WTC11 (cell line): ENCODE measurements at regions not wholly inside any gene's neighbourhood (a gene's known extent, or its start where the extent isn't known, plus 50 kb on each side); places are given as distances from the start of the nearest gene placed in this dataset.

Source experiments
- FOXP1 ChIP-seq: sonication (generic); formaldehyde crosslinking; IDR thresholded peaks from 2 replicates; pipeline ENCODE4 v1.8.0; 2022; ENCODE audit warnings: missing genetic modification reagents, mild to moderate bottlenecking, moderate library complexity, borderline replicate concordance
- MYBL2 ChIP-seq: sonication (generic); formaldehyde crosslinking; IDR thresholded peaks from 2 replicates; pipeline ENCODE4 v1.8.1; 2023; ENCODE audit warnings: mild to moderate bottlenecking, moderate library complexity, missing genetic modification reagents
- NR3C1 ChIP-seq: sonication (generic); formaldehyde crosslinking; conservative IDR thresholded peaks from 2 replicates; pipeline ENCODE4 v1.8.1; 2023; ENCODE audit warnings: low read depth, mild to moderate bottlenecking, missing genetic modification reagents
- PRRX2 ChIP-seq: fragments of 250-450 bp; sonication (Bioruptor Pico); IDR thresholded peaks from 2 replicates; pipeline ENCODE4 v1.8.0; 2021; ENCODE audit warnings: mild to moderate bottlenecking
- SP1 ChIP-seq: sonication (generic); formaldehyde crosslinking; conservative IDR thresholded peaks from 2 replicates; pipeline ENCODE4 v1.8.1; 2022; ENCODE audit warnings: missing genetic modification reagents
- TF ChIP-seq, protein P1 (sequence below): sonication (generic); formaldehyde crosslinking; IDR thresholded peaks from 2 replicates; pipeline ENCODE4 v1.8.1; 2023; ENCODE audit warnings: mild to moderate bottlenecking, missing genetic modification reagents, moderate library complexity
- TF ChIP-seq, protein P2 (sequence below): sonication (generic); formaldehyde crosslinking; IDR thresholded peaks from 2 replicates; pipeline ENCODE4 v1.8.0; 2022; ENCODE audit warnings: mild to moderate bottlenecking, missing genetic modification reagents
- TF ChIP-seq, protein P3 (sequence below): sonication (generic); formaldehyde crosslinking; IDR thresholded peaks from 2 replicates; pipeline ENCODE4 v1.8.0; 2022; ENCODE audit warnings: mild to moderate bottlenecking, missing genetic modification reagents
- TF ChIP-seq, protein P4 (sequence below): fragments of 200-600 bp; IDR thresholded peaks from 2 replicates; pipeline ENCODE4 v1.8.0; 2022; ENCODE audit warnings: antibody characterized with exemption
- TF ChIP-seq, protein P5 (sequence below): sonication (generic); formaldehyde crosslinking; IDR thresholded peaks from 2 replicates; pipeline ENCODE4 v1.8.0; 2022; ENCODE audit warnings: mild to moderate bottlenecking, missing genetic modification reagents
- TF ChIP-seq, protein P6 (sequence below): sonication (generic); formaldehyde crosslinking; IDR thresholded peaks from 2 replicates; pipeline ENCODE4 v1.8.1; 2022; ENCODE audit warnings: low read depth, mild to moderate bottlenecking, moderate library complexity, missing genetic modification reagents, borderline replicate concordance
- TF ChIP-seq, protein P7 (sequence below): sonication (generic); formaldehyde crosslinking; IDR thresholded peaks from 2 replicates; pipeline ENCODE4 v1.8.1; 2022; ENCODE audit warnings: mild to moderate bottlenecking, missing genetic modification reagents, moderate library complexity, borderline replicate concordance
- TF ChIP-seq, protein P8 (sequence below): sonication (generic); formaldehyde crosslinking; IDR thresholded peaks from 2 replicates; pipeline ENCODE4 v1.8.1; 2022; ENCODE audit warnings: low read depth, missing genetic modification reagents, borderline replicate concordance
- TF ChIP-seq, protein P9 (sequence below): sonication (generic); formaldehyde crosslinking; IDR thresholded peaks from 2 replicates; pipeline ENCODE4 v1.8.1; 2023; ENCODE audit warnings: mild to moderate bottlenecking, missing genetic modification reagents

DNA sequence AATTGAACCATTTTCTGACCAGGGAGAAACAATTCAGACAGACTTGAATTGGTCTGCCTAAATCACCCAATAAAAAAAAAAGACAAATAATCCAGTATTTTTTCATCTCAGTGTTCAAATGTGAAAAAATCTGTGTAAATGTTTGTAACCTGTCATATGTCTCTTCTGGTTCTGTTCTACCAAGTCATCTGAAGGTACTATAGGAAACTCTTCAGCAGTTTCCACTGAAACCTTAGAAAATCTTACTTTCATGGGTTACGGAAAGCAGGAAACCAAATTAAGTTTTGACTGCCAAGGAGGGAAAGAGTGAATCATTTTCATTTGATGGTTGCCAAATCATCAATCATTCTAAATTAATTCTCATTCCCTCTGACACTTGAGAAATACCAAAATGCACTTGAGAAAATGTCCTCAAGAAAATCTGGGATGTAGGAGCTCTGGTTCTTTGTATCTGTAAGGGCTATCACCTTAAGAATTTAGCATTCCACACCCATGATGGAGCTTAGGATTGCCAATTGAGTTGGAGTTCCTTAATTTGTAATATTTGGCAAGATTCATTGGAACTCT is 278.2 kb upstream of the KCNH8 start:
- TF ChIP-seq, protein P1, sequence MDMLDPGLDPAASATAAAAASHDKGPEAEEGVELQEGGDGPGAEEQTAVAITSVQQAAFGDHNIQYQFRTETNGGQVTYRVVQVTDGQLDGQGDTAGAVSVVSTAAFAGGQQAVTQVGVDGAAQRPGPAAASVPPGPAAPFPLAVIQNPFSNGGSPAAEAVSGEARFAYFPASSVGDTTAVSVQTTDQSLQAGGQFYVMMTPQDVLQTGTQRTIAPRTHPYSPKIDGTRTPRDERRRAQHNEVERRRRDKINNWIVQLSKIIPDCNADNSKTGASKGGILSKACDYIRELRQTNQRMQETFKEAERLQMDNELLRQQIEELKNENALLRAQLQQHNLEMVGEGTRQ = no peak
- TF ChIP-seq, protein P2, sequence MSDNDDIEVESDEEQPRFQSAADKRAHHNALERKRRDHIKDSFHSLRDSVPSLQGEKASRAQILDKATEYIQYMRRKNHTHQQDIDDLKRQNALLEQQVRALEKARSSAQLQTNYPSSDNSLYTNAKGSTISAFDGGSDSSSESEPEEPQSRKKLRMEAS (CRISPR knock-in tag) = no peak
- TF ChIP-seq SP1 (CRISPR knock-in tag) (no peak), MYBL2 (CRISPR knock-in tag) (no peak), PRRX2 (CRISPR knock-in tag) (no peak), NR3C1 (no peak), FOXP1 (no peak)
- TF ChIP-seq, protein P3, sequence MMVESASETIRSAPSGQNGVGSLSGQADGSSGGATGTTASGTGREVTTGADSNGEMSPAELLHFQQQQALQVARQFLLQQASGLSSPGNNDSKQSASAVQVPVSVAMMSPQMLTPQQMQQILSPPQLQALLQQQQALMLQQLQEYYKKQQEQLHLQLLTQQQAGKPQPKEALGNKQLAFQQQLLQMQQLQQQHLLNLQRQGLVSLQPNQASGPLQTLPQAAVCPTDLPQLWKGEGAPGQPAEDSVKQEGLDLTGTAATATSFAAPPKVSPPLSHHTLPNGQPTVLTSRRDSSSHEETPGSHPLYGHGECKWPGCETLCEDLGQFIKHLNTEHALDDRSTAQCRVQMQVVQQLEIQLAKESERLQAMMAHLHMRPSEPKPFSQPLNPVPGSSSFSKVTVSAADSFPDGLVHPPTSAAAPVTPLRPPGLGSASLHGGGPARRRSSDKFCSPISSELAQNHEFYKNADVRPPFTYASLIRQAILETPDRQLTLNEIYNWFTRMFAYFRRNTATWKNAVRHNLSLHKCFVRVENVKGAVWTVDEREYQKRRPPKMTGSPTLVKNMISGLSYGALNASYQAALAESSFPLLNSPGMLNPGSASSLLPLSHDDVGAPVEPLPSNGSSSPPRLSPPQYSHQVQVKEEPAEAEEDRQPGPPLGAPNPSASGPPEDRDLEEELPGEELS (CRISPR knock-in tag) = no peak
- TF ChIP-seq, protein P4, sequence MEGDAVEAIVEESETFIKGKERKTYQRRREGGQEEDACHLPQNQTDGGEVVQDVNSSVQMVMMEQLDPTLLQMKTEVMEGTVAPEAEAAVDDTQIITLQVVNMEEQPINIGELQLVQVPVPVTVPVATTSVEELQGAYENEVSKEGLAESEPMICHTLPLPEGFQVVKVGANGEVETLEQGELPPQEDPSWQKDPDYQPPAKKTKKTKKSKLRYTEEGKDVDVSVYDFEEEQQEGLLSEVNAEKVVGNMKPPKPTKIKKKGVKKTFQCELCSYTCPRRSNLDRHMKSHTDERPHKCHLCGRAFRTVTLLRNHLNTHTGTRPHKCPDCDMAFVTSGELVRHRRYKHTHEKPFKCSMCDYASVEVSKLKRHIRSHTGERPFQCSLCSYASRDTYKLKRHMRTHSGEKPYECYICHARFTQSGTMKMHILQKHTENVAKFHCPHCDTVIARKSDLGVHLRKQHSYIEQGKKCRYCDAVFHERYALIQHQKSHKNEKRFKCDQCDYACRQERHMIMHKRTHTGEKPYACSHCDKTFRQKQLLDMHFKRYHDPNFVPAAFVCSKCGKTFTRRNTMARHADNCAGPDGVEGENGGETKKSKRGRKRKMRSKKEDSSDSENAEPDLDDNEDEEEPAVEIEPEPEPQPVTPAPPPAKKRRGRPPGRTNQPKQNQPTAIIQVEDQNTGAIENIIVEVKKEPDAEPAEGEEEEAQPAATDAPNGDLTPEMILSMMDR = no peak
- TF ChIP-seq, protein P5, sequence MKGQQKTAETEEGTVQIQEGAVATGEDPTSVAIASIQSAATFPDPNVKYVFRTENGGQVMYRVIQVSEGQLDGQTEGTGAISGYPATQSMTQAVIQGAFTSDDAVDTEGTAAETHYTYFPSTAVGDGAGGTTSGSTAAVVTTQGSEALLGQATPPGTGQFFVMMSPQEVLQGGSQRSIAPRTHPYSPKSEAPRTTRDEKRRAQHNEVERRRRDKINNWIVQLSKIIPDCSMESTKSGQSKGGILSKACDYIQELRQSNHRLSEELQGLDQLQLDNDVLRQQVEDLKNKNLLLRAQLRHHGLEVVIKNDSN (CRISPR knock-in tag) = no peak
- TF ChIP-seq, protein P6, sequence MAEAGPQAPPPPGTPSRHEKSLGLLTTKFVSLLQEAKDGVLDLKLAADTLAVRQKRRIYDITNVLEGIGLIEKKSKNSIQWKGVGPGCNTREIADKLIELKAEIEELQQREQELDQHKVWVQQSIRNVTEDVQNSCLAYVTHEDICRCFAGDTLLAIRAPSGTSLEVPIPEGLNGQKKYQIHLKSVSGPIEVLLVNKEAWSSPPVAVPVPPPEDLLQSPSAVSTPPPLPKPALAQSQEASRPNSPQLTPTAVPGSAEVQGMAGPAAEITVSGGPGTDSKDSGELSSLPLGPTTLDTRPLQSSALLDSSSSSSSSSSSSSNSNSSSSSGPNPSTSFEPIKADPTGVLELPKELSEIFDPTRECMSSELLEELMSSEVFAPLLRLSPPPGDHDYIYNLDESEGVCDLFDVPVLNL = no peak
- TF ChIP-seq, protein P7, sequence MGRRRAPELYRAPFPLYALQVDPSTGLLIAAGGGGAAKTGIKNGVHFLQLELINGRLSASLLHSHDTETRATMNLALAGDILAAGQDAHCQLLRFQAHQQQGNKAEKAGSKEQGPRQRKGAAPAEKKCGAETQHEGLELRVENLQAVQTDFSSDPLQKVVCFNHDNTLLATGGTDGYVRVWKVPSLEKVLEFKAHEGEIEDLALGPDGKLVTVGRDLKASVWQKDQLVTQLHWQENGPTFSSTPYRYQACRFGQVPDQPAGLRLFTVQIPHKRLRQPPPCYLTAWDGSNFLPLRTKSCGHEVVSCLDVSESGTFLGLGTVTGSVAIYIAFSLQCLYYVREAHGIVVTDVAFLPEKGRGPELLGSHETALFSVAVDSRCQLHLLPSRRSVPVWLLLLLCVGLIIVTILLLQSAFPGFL = no peak
- TF ChIP-seq, protein P8, sequence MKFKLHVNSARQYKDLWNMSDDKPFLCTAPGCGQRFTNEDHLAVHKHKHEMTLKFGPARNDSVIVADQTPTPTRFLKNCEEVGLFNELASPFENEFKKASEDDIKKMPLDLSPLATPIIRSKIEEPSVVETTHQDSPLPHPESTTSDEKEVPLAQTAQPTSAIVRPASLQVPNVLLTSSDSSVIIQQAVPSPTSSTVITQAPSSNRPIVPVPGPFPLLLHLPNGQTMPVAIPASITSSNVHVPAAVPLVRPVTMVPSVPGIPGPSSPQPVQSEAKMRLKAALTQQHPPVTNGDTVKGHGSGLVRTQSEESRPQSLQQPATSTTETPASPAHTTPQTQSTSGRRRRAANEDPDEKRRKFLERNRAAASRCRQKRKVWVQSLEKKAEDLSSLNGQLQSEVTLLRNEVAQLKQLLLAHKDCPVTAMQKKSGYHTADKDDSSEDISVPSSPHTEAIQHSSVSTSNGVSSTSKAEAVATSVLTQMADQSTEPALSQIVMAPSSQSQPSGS (CRISPR knock-in tag) = no peak
- TF ChIP-seq, protein P9, sequence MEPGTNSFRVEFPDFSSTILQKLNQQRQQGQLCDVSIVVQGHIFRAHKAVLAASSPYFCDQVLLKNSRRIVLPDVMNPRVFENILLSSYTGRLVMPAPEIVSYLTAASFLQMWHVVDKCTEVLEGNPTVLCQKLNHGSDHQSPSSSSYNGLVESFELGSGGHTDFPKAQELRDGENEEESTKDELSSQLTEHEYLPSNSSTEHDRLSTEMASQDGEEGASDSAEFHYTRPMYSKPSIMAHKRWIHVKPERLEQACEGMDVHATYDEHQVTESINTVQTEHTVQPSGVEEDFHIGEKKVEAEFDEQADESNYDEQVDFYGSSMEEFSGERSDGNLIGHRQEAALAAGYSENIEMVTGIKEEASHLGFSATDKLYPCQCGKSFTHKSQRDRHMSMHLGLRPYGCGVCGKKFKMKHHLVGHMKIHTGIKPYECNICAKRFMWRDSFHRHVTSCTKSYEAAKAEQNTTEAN (CRISPR knock-in tag) = no peak
